HFF-Myc (cell line): ENCODE measurements at regions not wholly inside any gene's neighbourhood (a gene's known extent, or its start where the extent isn't known, plus 50 kb on each side); places are given as distances from the start of the nearest gene placed in this dataset.

Experiments used
- DNase-seq: peaks from one replicate; pipeline ENCODE4 v3.0.0-alpha.2; 2011; ENCODE audit warnings: low read depth; ENCODE audit errors: extremely low read depth
- H3K4me3 ChIP-seq: replicated peaks from 2 replicates; pipeline ENCODE4 v1.5.1; 2011; ENCODE audit warnings: low read depth, mild to moderate bottlenecking, control low read depth, low read length
- TF ChIP-seq, protein P1 (sequence below): IDR thresholded peaks from 2 replicates; pipeline ENCODE4 v1.5.1; 2012; ENCODE audit warnings: mild to moderate bottlenecking, low read depth, low read length, control low read depth; ENCODE audit errors: missing control alignments

DNA sequence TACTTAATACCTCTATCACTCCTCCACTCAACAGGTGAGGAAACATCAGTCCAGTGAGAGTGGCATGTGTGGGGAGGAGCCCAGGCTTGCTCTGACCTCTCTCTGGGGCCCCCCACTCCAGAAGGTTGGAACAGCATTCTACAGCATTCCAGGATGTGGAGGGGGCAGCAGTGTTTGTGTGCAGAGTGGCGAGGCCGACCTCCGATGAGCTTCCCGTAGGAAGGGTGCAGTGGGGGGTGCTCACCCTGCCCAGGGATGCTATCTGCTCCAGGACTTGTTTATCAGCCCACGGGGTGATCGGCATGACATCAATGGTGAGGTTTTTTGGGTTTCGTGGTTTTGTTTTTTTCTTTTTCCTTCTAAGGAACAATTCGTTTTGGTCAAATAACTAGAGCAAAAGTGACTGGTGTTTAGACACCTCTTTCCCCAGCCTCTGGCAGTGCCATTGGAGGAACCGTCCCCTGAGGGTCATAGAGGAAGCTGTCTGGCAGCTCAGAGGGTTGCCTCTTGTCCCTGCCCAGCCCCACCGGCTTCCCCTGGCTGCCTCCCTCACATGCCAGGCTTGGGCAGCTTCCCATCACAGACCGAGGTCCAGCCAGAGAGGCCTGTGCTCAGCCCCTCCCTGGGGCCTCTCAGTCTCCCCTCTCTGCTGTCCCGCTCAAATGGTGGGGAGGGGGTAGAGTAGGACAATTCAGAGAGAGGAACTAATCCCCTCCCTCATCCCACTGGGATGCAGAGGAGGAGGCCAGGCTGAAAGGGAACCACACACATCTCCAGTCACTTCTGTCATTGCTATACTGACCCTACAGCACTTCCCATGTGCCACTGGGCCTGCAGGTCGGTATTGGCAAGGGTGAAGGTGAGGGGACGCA, 96.5 kb downstream of the ZFP36L2 start:
- no peak overlapping the region for H3K4me3 ChIP-seq

DNA sequence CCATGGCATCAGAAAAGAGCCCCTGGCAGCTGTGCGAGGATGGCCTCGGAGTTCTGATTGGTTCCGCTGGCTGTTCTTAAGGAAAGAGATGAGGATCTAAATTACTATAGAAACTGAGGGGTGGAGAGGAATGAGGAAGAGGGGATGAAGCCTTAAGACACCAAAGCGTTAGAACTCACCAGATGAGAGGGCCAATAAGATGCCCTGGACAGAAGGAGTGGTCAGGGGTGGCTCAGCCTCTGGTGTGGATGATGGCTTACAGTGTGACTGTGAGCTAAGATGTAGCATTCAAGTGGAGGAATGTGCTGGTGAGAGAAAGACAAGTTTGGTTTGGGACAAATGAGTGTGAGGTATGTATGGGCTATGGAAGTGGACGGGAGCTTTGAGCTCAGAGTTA, 97.8 kb downstream of the ZFP36L2 start:
- TF ChIP-seq, protein P1, sequence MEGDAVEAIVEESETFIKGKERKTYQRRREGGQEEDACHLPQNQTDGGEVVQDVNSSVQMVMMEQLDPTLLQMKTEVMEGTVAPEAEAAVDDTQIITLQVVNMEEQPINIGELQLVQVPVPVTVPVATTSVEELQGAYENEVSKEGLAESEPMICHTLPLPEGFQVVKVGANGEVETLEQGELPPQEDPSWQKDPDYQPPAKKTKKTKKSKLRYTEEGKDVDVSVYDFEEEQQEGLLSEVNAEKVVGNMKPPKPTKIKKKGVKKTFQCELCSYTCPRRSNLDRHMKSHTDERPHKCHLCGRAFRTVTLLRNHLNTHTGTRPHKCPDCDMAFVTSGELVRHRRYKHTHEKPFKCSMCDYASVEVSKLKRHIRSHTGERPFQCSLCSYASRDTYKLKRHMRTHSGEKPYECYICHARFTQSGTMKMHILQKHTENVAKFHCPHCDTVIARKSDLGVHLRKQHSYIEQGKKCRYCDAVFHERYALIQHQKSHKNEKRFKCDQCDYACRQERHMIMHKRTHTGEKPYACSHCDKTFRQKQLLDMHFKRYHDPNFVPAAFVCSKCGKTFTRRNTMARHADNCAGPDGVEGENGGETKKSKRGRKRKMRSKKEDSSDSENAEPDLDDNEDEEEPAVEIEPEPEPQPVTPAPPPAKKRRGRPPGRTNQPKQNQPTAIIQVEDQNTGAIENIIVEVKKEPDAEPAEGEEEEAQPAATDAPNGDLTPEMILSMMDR: no peak
- H3K4me3 ChIP-seq: no peak overlapping the region
- DNase-seq: no peak

More for the DNA sequence above, 96.5 kb downstream of the ZFP36L2 start:
- TF ChIP-seq, protein P1: no peak
- DNase-seq: no peak

DNA sequence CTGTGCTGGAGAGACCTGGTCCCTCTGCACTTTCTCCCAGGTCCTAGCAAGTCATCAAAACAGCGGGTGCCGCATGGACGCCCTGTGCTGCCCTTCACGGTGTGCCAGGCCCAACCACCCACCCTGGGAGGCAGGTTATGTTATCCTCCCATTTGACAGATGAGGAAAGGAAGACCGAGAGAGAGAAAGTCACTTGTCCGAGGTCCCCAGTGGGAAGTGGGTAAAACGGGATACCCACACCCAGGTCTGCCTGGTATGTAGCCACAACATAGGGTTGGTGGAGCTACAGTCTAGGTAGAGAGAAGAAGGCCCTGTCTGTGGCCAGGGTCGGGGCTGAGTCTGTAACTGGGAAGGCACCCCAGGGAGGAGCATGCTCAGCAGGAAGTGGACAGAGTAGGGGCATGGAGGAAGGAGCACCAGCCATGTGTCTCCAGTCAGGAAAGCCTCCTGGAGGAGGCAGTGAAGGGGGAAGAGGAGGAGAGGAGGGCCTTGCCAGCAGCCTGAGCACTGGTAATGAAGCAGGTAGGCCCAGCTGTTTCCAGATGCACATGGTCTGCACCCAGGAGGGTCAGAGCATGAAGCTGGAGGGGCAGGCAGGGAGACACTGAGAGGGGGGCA, 98.4 kb downstream of the ZFP36L2 start:
- no peak for DNase-seq
- TF ChIP-seq, protein P1: no peak
- no peak overlapping the region for H3K4me3 ChIP-seq

DNA sequence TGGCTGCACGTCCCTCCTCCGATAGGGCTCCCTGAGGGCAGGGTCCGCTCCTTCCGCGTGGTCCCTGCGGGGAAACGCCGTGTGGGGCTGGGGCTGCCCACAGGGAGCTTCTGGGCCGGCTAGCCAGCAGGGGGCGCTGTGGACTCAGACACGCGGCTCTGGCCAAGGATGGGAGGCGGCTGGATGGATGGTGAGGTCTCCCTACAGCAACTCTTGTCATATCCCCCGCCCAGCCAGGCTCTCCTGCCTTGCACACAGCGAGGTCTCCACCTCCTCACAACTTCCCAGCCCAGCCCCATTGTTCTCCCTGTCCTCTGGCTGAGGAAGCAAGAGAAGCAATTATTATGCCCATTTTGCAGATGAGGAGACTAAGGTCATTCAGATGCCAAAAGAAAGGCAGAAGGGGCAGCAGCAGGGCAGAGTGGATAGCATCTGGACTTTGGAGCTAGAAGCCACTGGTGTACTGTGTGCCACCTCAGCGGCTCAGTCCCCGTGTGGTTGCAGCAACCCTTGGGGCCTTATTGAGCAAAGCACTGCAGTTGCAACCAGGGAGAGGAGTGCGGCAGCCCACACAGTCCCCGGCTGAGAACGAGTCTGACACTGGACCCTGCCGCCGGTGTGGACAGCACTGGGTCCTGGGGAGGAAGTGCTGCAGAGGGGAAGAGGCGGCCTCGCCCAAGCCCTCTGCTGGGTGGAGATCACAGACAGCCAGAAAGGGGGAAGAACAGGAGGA, 99.0 kb downstream of the ZFP36L2 start:
- no peak for DNase-seq
- TF ChIP-seq, protein P1: peak; percentile 70
- no peak overlapping the region for H3K4me3 ChIP-seq

DNA sequence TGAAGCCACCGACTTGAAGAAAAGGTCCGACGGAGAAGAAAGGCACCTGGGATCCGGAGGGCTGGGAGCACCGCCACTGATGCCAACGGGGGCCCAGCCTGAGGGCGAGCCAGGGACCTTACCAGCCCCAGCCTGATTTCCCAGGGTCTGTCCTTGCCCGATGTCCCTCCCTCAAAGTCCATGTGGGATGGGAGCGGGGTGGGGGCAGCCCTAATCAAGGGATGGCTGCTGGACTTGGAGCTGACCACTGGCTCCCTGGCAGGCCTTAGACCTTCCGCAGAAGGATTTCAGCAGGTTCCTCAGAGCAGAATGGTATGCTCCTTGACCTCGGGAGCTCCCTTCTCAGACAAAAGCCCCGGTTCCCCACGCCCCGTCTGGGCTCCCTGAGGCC, 99.6 kb downstream of the ZFP36L2 start:
- TF ChIP-seq, protein P1: no peak
- no peak overlapping the region for H3K4me3 ChIP-seq
- no peak for DNase-seq

DNA sequence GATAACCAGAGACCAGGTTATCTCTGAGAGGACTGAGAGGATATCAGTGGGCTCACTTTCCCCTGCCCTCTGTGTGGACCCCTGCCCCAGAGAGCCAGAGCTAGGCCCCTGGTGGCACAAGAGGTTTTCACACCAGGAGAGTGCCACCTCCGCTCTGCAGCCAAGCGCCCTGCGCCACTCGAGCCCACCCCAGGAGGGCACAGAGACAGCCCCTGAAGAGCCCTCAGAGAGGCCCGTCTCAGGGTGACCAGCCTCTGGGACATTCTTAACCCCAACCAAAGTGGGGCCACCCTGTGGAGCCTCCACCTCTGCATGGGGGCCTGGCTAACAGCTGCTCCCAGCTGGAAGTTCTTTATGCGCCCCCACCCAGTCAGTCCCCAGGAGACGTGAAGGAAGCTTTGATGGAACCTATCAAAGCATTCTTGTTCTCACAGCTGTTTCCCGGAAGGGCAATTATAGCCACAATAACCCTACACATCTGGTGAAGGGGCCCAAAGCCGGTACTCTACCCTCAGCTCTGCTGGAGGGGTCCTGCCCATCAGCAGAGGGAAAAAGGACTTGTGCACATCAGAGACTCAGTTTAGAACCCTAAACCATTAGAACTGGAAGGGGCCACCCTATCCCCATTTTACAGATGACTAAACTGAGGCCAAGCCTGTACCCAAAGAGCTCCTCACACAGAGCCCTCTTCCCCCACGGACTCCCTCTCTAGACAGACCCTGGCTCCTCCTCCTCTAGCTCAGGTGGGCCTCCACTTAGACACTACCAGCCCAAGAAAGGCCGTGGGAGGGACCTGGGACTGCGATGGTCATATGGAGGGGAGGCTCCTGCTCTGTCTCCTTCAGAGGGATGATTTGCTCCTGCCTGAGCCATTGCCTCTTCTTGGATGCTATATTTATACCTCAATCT, 101.1 kb downstream of the ZFP36L2 start:
- DNase-seq: no peak
- TF ChIP-seq, protein P1: no peak
- no peak overlapping the region for H3K4me3 ChIP-seq
